SK-N-SH (cell line): ENCODE measurements at regions not wholly inside any gene's neighbourhood (a gene's known extent, or its start where the extent isn't known, plus 50 kb on each side); places are given as distances from the start of the nearest gene placed in this dataset.

Experiments
- CTCF ChIA-PET: fragments of 300-600, 350-600 bp; formaldehyde crosslinking; extraction: SDS; loops from one replicate; lab custom pipeline; 2021; lab: Yijun Ruan, JAX
- POLR2A ChIA-PET: fragments of 350-600 bp; sonication (Branson Sonifier 250); formaldehyde crosslinking; extraction: SDS; loops from one replicate; lab custom pipeline; 2020; ENCODE audit warnings: antibody characterized with exemption, inconsistent platforms; lab: Yijun Ruan, JAX
- DNase-seq: peaks from one replicate; pipeline ENCODE4 v3.0.0; 2012
- H2AFZ ChIP-seq: fragments of 200-600 bp; sonication (generic); 2 replicates; pipeline ENCODE4 v1.8.1; 2016; ENCODE audit warnings: antibody characterized with exemption, mild to moderate bottlenecking, low read depth
- H3F3A ChIP-seq: fragments of 200-600 bp; sonication (generic); replicated peaks from 2 replicates; pipeline ENCODE3; 2016; ENCODE audit warnings: antibody characterized with exemption, mild to moderate bottlenecking; ENCODE audit not compliant: insufficient read depth
- H3K27ac ChIP-seq, 2 experiments: fragments of 200-500 bp in 1 of 2; fragments of 200-600 bp in 1 of 2; sonication (Bioruptor generic) in 1 of 2; sonication (generic), shearing (Covaris generic) in 1 of 2; 2 replicates each; pipeline versions ENCODE4 v1.5.1 to v1.6.1; 2014 to 2016; ENCODE audit warnings: low read depth in 2 of 2, inconsistent platforms in 1 of 2, low read length in 1 of 2, mild to moderate bottlenecking in 1 of 2, mixed read lengths in 1 of 2
- H3K27me3 ChIP-seq: fragments of 200-600 bp; sonication (generic), shearing (Covaris generic); 2 replicates; pipeline ENCODE4 v1.6.1; 2016; ENCODE audit warnings: mixed run types; ENCODE audit not compliant: insufficient read depth
- H3K36me3 ChIP-seq, 2 experiments: fragments of 200-500 bp in 1 of 2; fragments of 200-600 bp in 1 of 2; sonication (Bioruptor generic) in 1 of 2; sonication (generic) in 1 of 2; replicated peaks in 1 of 2; 2 replicates each; pipeline versions ENCODE3 to v1.5.1; 2014 to 2016; ENCODE audit warnings: low read length in 1 of 2, mild to moderate bottlenecking in 1 of 2; ENCODE audit not compliant: insufficient read depth in 2 of 2, control insufficient read depth in 1 of 2
- H3K4me1 ChIP-seq, 2 experiments: fragments of 200-500 bp in 1 of 2; fragments of 200-600 bp in 1 of 2; sonication (Bioruptor generic) in 1 of 2; sonication (generic), shearing (Covaris generic) in 1 of 2; 2 replicates each; pipeline versions ENCODE4 v1.5.1 to v1.6.1; 2014 to 2016; ENCODE audit warnings: low read depth in 1 of 2, low read length in 1 of 2, mixed run types in 1 of 2; ENCODE audit not compliant: insufficient read depth in 2 of 2, control insufficient read depth in 1 of 2
- H3K4me2 ChIP-seq: fragments of 200-600 bp; sonication (generic), shearing (Covaris generic); 2 replicates; pipeline ENCODE4 v1.6.1; 2017; ENCODE audit warnings: mixed run types
- H3K4me3 ChIP-seq, 2 experiments: fragments of 200-500 bp in 1 of 2; fragments of 200-600 bp in 1 of 2; sonication (Bioruptor generic) in 1 of 2; sonication (generic), shearing (Covaris generic) in 1 of 2; 2 replicates each; pipeline versions ENCODE4 v1.5.1 to v1.8.1; 2014 to 2016; ENCODE audit warnings: low read depth in 2 of 2, inconsistent platforms in 1 of 2, low read length in 1 of 2, mild to moderate bottlenecking in 1 of 2, mixed read lengths in 1 of 2, moderate library complexity in 1 of 2
- H3K79me2 ChIP-seq: fragments of 200-600 bp; sonication (generic); 2 replicates; pipeline ENCODE4 v1.8.1; 2017; ENCODE audit warnings: mild to moderate bottlenecking; ENCODE audit not compliant: insufficient read depth
- H3K9ac ChIP-seq: fragments of 200-600 bp; sonication (generic); 2 replicates; pipeline ENCODE4 v1.6.1; 2017; ENCODE audit warnings: mixed run types
- H3K9me2 ChIP-seq: fragments of 200-600 bp; sonication (generic); 2 replicates; pipeline ENCODE4 v1.6.1; 2017; ENCODE audit warnings: mixed run types
- H3K9me3 ChIP-seq: fragments of 200-600 bp; sonication (generic); 2 replicates; pipeline ENCODE4 v1.6.1; 2017; ENCODE audit warnings: mixed run types, mild to moderate bottlenecking, moderate library complexity
- H4K20me1 ChIP-seq: fragments of 200-600 bp; sonication (generic); 2 replicates; pipeline ENCODE4 v1.6.1; 2017; ENCODE audit warnings: mild to moderate bottlenecking, mixed run types; ENCODE audit not compliant: insufficient read depth
- CHD2 ChIP-seq: fragments of 150-350 bp; IDR thresholded peaks from 2 replicates; pipeline ENCODE4 v1.6.1; 2018; ENCODE audit warnings: low read length; ENCODE audit not compliant: partially characterized antibody
- ELF1 ChIP-seq: IDR thresholded peaks from 2 replicates; pipeline ENCODE4 v1.4.0; 2012
- EZH2phosphoT487 ChIP-seq: fragments of 200-600 bp; sonication (generic); IDR thresholded peaks from 2 replicates; pipeline ENCODE4 v1.6.1; 2017; ENCODE audit warnings: low read depth, mixed run types, mild to moderate bottlenecking, antibody characterized with exemption, moderate library complexity, borderline replicate concordance
- FOSL2 ChIP-seq: IDR thresholded peaks from 2 replicates; pipeline ENCODE4 v1.4.0; 2012; ENCODE audit warnings: low read depth, mild to moderate bottlenecking, moderate library complexity, borderline replicate concordance
- GATA2 ChIP-seq: sonication (generic); formaldehyde crosslinking; IDR thresholded peaks from 2 replicates; pipeline ENCODE4 v1.5.0; 2020; ENCODE audit warnings: mild to moderate bottlenecking, missing genetic modification reagents
- NFIC ChIP-seq: IDR thresholded peaks from 2 replicates; pipeline ENCODE4 v1.4.0; 2012; ENCODE audit warnings: borderline replicate concordance
- NRF1 ChIP-seq: IDR thresholded peaks from 2 replicates; pipeline ENCODE4 v1.6.1; 2012; ENCODE audit warnings: low read depth, mild to moderate bottlenecking, low read length
- PBX3 ChIP-seq: IDR thresholded peaks from 2 replicates; pipeline ENCODE4; 2012
- RCOR1 ChIP-seq: fragments of 150-350 bp; IDR thresholded peaks from 2 replicates; pipeline ENCODE4 v1.6.1; 2017; ENCODE audit warnings: antibody characterized with exemption, low read length
- SMC3 ChIP-seq: IDR thresholded peaks from 2 replicates; pipeline ENCODE4 v1.6.1; 2012; ENCODE audit warnings: low read depth, low read length, improper control_type of control experiment
- TCF12 ChIP-seq: IDR thresholded peaks from 2 replicates; pipeline ENCODE4 v1.4.0; 2012
- USF1 ChIP-seq: IDR thresholded peaks from 2 replicates; pipeline ENCODE4 v1.4.0; 2012; ENCODE audit warnings: low read depth, borderline replicate concordance
- YY1 ChIP-seq: IDR thresholded peaks from 2 replicates; pipeline ENCODE4 v1.4.0; 2012; ENCODE audit warnings: low read depth, mild to moderate bottlenecking
- whole genome bisulfite sequencing: methylation state at CpG from one replicate; pipeline ENCODE4 v1.1.6; 2017; ENCODE audit warnings: low lambda C conversion rate; 5-methylcytosine and 5-hydroxymethylcytosine counted together
- TF ChIP-seq, protein P1 (sequence below): fragments of 150-350 bp; IDR thresholded peaks from 2 replicates; pipeline ENCODE4 v1.6.1; 2017; ENCODE audit warnings: antibody characterized with exemption, low read length, low read depth, borderline replicate concordance
- TF ChIP-seq, protein P2 (sequence below): fragments of 150-350 bp; IDR thresholded peaks from 2 replicates; pipeline ENCODE4 v1.6.1; 2016; ENCODE audit warnings: mild to moderate bottlenecking, low read depth, low read length
- TF ChIP-seq, protein P3 (sequence below): fragments of 200-600 bp; sonication (generic); IDR thresholded peaks from 2 replicates; pipeline ENCODE4 v1.6.1; 2017; ENCODE audit warnings: antibody characterized with exemption, mild to moderate bottlenecking, moderate library complexity
- TF ChIP-seq, protein P4 (sequence below): IDR thresholded peaks from 2 replicates; pipeline ENCODE4 v1.4.0; 2012; ENCODE audit warnings: low read depth

DNA sequence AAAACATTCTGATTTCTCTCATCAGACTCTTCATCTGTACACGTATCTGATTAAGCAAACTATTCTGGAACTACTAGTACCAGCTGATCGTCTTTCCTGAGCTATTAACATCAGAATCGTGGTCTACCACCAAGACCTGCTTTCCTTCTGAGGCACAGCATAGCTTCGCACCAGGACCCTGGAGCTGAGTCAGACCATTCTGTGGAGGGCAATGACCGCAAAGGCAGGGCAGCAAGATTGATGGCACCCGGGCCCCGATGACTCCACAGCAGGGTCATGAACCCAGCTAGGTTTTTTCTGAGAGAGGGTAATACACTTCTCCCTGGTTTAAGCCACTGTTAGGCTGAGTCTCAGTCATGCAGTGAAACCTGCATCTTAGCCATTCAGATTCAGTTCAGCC lies 158.7 kb upstream of the GPR12 start:
- Histone ChIP-seq H3K79me2 (no peaks in the 10 kb centered on the region), H3K36me3 (no peaks in the 10 kb centered on the region), H3K9me2 (no peaks in the 10 kb centered on the region), H3F3A (no peaks in the 10 kb centered on the region), H3K27ac (no peak overlapping the region), H3K4me2 (no peak overlapping the region), H3K9ac (no peak overlapping the region), H4K20me1 (no peaks in the 10 kb centered on the region), H2AFZ (no peak overlapping the region), H3K9me3 (no peaks in the 10 kb centered on the region), H3K27me3 (no peaks in the 10 kb centered on the region), H3K4me3 (no peak overlapping the region), H3K4me1 (no peaks in the 10 kb centered on the region; a peak in 1 of 4 replicates)
- TF ChIP-seq ELF1: no peak
- no peak for TF ChIP-seq TCF12
- no peak for TF ChIP-seq EZH2phosphoT487
- no peak for TF ChIP-seq NRF1
- no peak for TF ChIP-seq FOSL2
- no peak for TF ChIP-seq CHD2
- ChIA-PET CTCF (interaction anchor here (1.0 to 3.8 kb wide), 3 partner anchors 11 to 221 kb away, joined by 3 to 32 read pairs (median 7); no protein-coding TSS in a partner anchor), POLR2A (no interaction called here)
- 32% methylated on average over 4 of the region's 7 CpGs for WGBS
- no peak for DNase-seq

DNA sequence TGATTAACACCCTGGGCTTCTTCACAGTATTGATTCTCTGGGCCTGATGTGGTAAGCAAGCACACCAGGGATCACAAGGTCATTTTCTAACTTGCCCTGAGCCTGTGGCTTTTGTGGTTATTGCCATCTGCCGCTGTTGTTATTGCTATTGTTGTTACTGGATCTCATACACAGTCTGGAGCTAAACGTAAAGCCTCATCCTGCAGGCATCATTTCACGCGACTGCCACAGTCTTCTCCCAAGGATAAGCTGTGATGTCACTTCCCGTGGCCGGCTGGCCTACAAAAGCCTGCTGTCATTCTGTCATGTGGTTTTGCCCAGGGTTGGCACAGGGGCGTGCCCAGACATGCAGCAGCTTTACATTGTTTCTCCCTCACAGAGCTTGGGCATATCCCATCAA lies 154.0 kb upstream of the GPR12 start:
- DNase-seq: no peak
- Histone ChIP-seq H3K4me3 (no peak overlapping the region), H3F3A (no peaks in the 10 kb centered on the region), H3K4me2 (no peak overlapping the region), H3K9me2 (no peaks in the 10 kb centered on the region), H3K27me3 (no peaks in the 10 kb centered on the region), H3K9ac (no peak overlapping the region), H2AFZ (no peak overlapping the region), H3K36me3 (no peaks in the 10 kb centered on the region), H3K4me1 (no peaks in the 10 kb centered on the region; a peak in 1 of 4 replicates), H3K27ac (no peak overlapping the region), H3K79me2 (no peaks in the 10 kb centered on the region), H3K9me3 (no peaks in the 10 kb centered on the region), H4K20me1 (no peaks in the 10 kb centered on the region)
- TF ChIP-seq GATA2 (CRISPR knock-in tag) (no peak), NFIC (no peak)
- TF ChIP-seq, protein P1, sequence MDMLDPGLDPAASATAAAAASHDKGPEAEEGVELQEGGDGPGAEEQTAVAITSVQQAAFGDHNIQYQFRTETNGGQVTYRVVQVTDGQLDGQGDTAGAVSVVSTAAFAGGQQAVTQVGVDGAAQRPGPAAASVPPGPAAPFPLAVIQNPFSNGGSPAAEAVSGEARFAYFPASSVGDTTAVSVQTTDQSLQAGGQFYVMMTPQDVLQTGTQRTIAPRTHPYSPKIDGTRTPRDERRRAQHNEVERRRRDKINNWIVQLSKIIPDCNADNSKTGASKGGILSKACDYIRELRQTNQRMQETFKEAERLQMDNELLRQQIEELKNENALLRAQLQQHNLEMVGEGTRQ: no peak
- ChIA-PET POLR2A (no interaction called here), CTCF (interaction anchor here (1.7 to 2.5 kb wide), 4 partner anchors 15 to 41 kb away, joined by 6 to 9 read pairs (median 8); no protein-coding TSS in a partner anchor)
- 71% methylated on average over 7 of the region's 7 CpGs for WGBS

GRCh38 chr13:26914148-26914547 lies 153.6 kb upstream of the GPR12 start:
- POLR2A ChIA-PET: no interaction called here
- H3K4me1 ChIP-seq: no peaks in the 10 kb centered on the region; a peak in 1 of 4 replicates
- H3K27me3 ChIP-seq: no peaks in the 10 kb centered on the region; the same call in 1 of the 2 replicates
- no peak overlapping the region for H2AFZ ChIP-seq
- 55% methylated on average over 3 of the region's 3 CpGs for WGBS
- no peak overlapping the region for H3K27ac ChIP-seq
- no peaks in the 10 kb centered on the region for H3K9me3 ChIP-seq
- no peaks in the 10 kb centered on the region for H3F3A ChIP-seq
- H3K79me2 ChIP-seq: no peaks in the 10 kb centered on the region
- CTCF ChIA-PET: interaction anchor here (1.9 to 2.5 kb wide), 3 partner anchors 16 to 41 kb away, joined by 6 to 9 read pairs (median 7); no protein-coding TSS in a partner anchor
- no peak overlapping the region for H3K4me2 ChIP-seq
- no peaks in the 10 kb centered on the region for H3K36me3 ChIP-seq
- H3K9me2 ChIP-seq: no peaks in the 10 kb centered on the region
- no peak overlapping the region for H3K4me3 ChIP-seq
- no peak for DNase-seq
- H3K9ac ChIP-seq: no peak overlapping the region
- H4K20me1 ChIP-seq: no peaks in the 10 kb centered on the region
- TF ChIP-seq PBX3 (no peak), SMC3 (no peak), CHD2 (no peak), YY1 (no peak), GATA2 (CRISPR knock-in tag) (no peak), RCOR1 (no peak), USF1 (no peak)
- TF ChIP-seq, protein P2, sequence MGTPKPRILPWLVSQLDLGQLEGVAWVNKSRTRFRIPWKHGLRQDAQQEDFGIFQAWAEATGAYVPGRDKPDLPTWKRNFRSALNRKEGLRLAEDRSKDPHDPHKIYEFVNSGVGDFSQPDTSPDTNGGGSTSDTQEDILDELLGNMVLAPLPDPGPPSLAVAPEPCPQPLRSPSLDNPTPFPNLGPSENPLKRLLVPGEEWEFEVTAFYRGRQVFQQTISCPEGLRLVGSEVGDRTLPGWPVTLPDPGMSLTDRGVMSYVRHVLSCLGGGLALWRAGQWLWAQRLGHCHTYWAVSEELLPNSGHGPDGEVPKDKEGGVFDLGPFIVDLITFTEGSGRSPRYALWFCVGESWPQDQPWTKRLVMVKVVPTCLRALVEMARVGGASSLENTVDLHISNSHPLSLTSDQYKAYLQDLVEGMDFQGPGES: no peak
- TF ChIP-seq, protein P3, sequence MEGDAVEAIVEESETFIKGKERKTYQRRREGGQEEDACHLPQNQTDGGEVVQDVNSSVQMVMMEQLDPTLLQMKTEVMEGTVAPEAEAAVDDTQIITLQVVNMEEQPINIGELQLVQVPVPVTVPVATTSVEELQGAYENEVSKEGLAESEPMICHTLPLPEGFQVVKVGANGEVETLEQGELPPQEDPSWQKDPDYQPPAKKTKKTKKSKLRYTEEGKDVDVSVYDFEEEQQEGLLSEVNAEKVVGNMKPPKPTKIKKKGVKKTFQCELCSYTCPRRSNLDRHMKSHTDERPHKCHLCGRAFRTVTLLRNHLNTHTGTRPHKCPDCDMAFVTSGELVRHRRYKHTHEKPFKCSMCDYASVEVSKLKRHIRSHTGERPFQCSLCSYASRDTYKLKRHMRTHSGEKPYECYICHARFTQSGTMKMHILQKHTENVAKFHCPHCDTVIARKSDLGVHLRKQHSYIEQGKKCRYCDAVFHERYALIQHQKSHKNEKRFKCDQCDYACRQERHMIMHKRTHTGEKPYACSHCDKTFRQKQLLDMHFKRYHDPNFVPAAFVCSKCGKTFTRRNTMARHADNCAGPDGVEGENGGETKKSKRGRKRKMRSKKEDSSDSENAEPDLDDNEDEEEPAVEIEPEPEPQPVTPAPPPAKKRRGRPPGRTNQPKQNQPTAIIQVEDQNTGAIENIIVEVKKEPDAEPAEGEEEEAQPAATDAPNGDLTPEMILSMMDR: no peak
- TF ChIP-seq, protein P4, sequence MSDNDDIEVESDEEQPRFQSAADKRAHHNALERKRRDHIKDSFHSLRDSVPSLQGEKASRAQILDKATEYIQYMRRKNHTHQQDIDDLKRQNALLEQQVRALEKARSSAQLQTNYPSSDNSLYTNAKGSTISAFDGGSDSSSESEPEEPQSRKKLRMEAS: no peak
